Cardiac muscle cell (in vitro differentiated cells and primary cell): ENCODE measurements at regions not wholly inside any gene's neighbourhood (a gene's known extent, or its start where the extent isn't known, plus 50 kb on each side); places are given as distances from the start of the nearest gene placed in this dataset.

ENCODE experiments used
- DNase-seq, 2 donors: peaks; one replicate each; pipeline versions ENCODE4 v3.0.0 to v3.0.0-alpha.2; 2010 to 2017; ENCODE audit warnings: low read depth in 1 of 2, low spot score in 1 of 2
- H3K27ac ChIP-seq: fragments of 200-600 bp; sonication (generic); 2 replicates; pipeline ENCODE4 v1.5.1; 2016
- H3K27me3 ChIP-seq: fragments of 200-600 bp; sonication (generic); 2 replicates; pipeline ENCODE4 v1.6.0; 2016; ENCODE audit warnings: control low read depth
- H3K36me3 ChIP-seq: fragments of 200-600 bp; sonication (generic); 2 replicates; pipeline ENCODE4 v1.5.1; 2016; ENCODE audit warnings: control low read depth
- H3K4me1 ChIP-seq: fragments of 200-600 bp; sonication (generic); 2 replicates; pipeline ENCODE4 v1.8.1; 2017; ENCODE audit warnings: low read depth, mild to moderate bottlenecking, mixed run types
- H3K4me3 ChIP-seq: fragments of 200-600 bp; sonication (generic); 2 replicates; pipeline ENCODE4 v1.5.1; 2016; ENCODE audit warnings: mild to moderate bottlenecking
- H3K9me3 ChIP-seq: fragments of 200-600 bp; sonication (generic); 2 replicates; pipeline ENCODE4 v1.5.1; 2017; ENCODE audit warnings: low read depth, mild to moderate bottlenecking, control low read depth
- TF ChIP-seq, protein P1 (sequence below): IDR thresholded peaks from 2 replicates; pipeline ENCODE4 v1.5.1; 2012; ENCODE audit warnings: low read depth, mild to moderate bottlenecking, low read length

DNA sequence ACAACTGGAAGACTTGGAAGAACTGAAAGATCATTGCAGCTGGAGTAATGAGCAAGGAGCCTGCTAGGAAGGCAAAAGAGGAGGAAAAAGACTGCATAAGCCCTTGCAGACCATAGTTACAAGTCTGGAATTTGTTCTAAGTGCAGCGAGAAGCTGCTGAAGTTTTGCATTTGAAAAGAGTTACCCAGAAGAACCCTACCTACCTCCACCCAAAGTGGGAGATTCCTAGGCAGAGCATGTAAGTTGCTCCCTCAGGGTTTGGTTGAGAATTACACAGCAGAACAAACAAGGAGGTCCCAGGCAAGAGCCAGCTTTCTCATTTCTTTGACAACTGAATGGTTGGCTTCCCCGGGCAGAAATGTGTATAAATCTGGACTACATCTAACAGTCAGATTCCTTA is 118.7 kb upstream of the NUDT7 start:
- DNase-seq = no peak
- no peak overlapping the region for H3K27ac ChIP-seq
- H3K36me3 ChIP-seq = no peaks in the 10 kb centered on the region
- H3K4me1 ChIP-seq = no peaks in the 10 kb centered on the region
- no peaks in the 10 kb centered on the region for H3K27me3 ChIP-seq
- TF ChIP-seq, protein P1, sequence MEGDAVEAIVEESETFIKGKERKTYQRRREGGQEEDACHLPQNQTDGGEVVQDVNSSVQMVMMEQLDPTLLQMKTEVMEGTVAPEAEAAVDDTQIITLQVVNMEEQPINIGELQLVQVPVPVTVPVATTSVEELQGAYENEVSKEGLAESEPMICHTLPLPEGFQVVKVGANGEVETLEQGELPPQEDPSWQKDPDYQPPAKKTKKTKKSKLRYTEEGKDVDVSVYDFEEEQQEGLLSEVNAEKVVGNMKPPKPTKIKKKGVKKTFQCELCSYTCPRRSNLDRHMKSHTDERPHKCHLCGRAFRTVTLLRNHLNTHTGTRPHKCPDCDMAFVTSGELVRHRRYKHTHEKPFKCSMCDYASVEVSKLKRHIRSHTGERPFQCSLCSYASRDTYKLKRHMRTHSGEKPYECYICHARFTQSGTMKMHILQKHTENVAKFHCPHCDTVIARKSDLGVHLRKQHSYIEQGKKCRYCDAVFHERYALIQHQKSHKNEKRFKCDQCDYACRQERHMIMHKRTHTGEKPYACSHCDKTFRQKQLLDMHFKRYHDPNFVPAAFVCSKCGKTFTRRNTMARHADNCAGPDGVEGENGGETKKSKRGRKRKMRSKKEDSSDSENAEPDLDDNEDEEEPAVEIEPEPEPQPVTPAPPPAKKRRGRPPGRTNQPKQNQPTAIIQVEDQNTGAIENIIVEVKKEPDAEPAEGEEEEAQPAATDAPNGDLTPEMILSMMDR = no peak
- H3K9me3 ChIP-seq = no peaks in the 10 kb centered on the region
- no peak overlapping the region for H3K4me3 ChIP-seq

DNA sequence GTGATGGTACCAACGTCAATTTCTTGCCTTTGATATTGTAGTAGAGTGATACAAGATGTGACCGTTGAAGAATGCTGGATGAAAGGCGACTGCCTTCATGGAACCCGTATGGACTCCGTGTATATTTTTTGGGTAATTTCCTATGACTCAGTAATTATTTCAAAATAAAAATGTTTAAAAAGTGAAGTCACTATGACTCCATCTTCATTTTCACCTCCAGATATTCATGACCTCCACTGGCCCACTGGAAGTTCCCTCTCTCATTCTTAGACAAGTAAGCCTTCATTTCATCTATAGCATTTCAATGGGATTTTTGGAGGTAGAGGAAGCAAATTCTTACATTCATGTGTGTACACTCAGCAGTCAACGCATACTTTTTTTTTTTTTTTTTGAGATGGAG is 111.8 kb upstream of the NUDT7 start:
- H3K36me3 ChIP-seq = no peaks in the 10 kb centered on the region
- no peaks in the 10 kb centered on the region for H3K9me3 ChIP-seq
- DNase-seq = no peak
- TF ChIP-seq, protein P1 = no peak
- no peaks in the 10 kb centered on the region for H3K27me3 ChIP-seq
- H3K4me3 ChIP-seq = no peak overlapping the region
- H3K27ac ChIP-seq = no peak overlapping the region
- H3K4me1 ChIP-seq = no peaks in the 10 kb centered on the region

DNA sequence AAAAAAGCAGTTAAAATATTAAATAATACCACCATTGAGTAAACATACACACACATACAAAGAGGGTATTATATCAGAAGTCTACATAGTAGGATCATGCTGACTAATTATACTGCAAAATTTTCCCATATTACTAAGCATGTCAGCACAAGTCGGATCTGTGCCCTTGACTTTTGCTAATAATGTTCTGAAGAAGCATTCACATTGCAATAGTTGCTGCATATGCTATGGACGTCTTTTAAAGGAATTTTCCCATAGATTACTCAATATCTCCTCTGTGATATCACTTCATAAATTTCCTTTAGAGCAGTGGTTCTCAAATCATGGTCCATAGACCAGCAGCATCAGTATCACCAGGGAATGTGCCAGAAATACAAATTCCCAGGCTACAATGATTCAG is 110.9 kb upstream of the NUDT7 start:
- no peaks in the 10 kb centered on the region for H3K4me1 ChIP-seq
- peak in 1 of 2 donors; percentile 11 for DNase-seq
- H3K36me3 ChIP-seq = no peaks in the 10 kb centered on the region
- no peak overlapping the region for H3K27ac ChIP-seq
- H3K27me3 ChIP-seq = no peaks in the 10 kb centered on the region
- TF ChIP-seq, protein P1 = no peak
- H3K9me3 ChIP-seq = no peaks in the 10 kb centered on the region
- no peak overlapping the region for H3K4me3 ChIP-seq

DNA sequence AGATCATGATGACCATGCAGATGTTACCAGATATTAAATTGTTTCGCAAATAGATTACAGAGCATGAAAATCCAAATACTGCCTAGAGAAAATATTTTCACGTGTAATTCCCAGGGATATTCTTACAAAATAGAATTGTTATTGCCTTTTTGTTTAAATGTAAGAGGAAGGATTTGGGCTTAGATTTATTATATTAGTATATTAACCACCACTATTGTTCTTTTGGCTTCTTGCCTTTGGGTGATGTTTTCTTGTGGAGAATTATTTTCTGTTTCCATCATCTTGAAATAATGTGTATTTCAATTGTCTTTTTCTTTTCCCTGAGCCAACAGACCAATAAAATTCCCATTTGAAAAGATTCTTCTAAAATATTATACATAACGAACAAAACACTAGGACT is 109.7 kb upstream of the NUDT7 start:
- TF ChIP-seq, protein P1 = no peak
- no peaks in the 10 kb centered on the region for H3K4me1 ChIP-seq
- H3K27ac ChIP-seq = no peak overlapping the region

DNA sequence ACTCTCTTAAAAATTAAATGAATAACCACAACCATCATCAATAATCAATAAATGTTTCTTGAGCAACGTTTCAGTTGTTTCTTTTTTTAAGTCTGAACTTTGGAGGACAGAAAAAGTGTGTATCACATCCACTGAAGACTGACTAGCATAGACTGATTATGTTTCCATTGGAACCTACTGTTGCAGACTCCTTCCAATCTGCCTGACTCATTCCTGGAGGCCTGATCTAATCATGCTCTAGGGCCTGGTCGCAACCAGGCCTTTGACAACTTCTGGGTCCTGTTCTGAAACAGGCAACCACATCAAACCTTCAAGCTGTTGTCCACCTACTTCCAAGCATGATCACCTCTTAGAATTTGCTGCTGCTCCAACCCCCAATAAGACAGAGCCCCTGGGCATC is 109.2 kb upstream of the NUDT7 start:
- no peak for DNase-seq
- Histone ChIP-seq H3K4me1 (no peaks in the 10 kb centered on the region), H3K4me3 (no peak overlapping the region), H3K36me3 (no peaks in the 10 kb centered on the region), H3K27ac (no peak overlapping the region), H3K27me3 (no peaks in the 10 kb centered on the region), H3K9me3 (no peaks in the 10 kb centered on the region)
- TF ChIP-seq, protein P1 = no peak

More for the DNA sequence above, 109.7 kb upstream of the NUDT7 start:
- Histone ChIP-seq H3K9me3 (no peaks in the 10 kb centered on the region), H3K36me3 (no peaks in the 10 kb centered on the region), H3K27me3 (no peaks in the 10 kb centered on the region), H3K4me3 (no peak overlapping the region)
- DNase-seq = no peak

DNA sequence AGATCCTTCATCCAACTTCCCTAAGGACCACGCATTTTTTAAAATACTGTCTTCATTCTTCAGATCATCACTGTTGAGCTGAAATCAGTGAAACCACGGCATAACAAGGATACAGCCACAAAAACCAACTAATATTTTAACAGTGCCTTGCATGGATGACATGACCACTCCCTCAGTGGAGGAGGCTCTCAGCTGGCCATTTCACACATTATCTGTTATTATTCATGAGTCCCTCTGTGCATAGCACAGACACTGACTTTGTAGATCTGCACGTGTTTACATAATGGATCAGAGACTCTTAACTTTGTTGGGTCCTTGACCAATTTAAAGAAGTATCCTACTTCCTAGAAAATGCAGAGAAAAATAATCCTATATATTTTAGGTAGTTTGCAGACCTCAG is 104.8 kb upstream of the NUDT7 start:
- H3K36me3 ChIP-seq = no peaks in the 10 kb centered on the region
- no peaks in the 10 kb centered on the region for H3K4me1 ChIP-seq
- H3K9me3 ChIP-seq = no peaks in the 10 kb centered on the region
- no peak for DNase-seq
- H3K4me3 ChIP-seq = no peak overlapping the region
- H3K27ac ChIP-seq = no peak overlapping the region
- no peaks in the 10 kb centered on the region for H3K27me3 ChIP-seq
- TF ChIP-seq, protein P1 = no peak
